GM10266 (cell line): ENCODE measurements at regions not wholly inside any gene's neighbourhood (a gene's known extent, or its start where the extent isn't known, plus 50 kb on each side); places are given as distances from the start of the nearest gene placed in this dataset.
"Not testable (repeated sequence)": the region's sequence is repeated elsewhere in the genome, so short reads cannot be mapped to it uniquely, and the experiment has no call there.

ENCODE experiments used
- DNase-seq: peaks from one replicate; pipeline ENCODE4 v3.0.0; 2012; ENCODE audit errors: extremely low spot score
- CTCF ChIP-seq: IDR thresholded peaks from 2 replicates; pipeline ENCODE4 v1.5.1; 2012; ENCODE audit warnings: mild to moderate bottlenecking, low read depth; ENCODE audit not compliant: control insufficient read depth, insufficient read depth; ENCODE audit errors: missing control alignments

- TF ChIP-seq CTCF: no peak
- DNase-seq: no peak
Observed at GRCh38 chr2:237209885-237210284, 124.2 kb downstream of the COPS8 start.

GRCh38 chr2:237210297-237210696, 124.6 kb downstream of the COPS8 start:
- no peak for DNase-seq

GRCh38 chr2:237210763-237211162, 125.1 kb downstream of the COPS8 start:
- DNase-seq: no peak
- TF ChIP-seq CTCF: no peak

More at GRCh38 chr2:237210297-237210696, 124.6 kb downstream of the COPS8 start:
- TF ChIP-seq CTCF: no peak

GRCh38 chr2:237212356-237213279, 126.9 kb downstream of the COPS8 start:
- not testable (repeated sequence) for DNase-seq

GRCh38 chr2:237213315-237214022, 127.8 kb downstream of the COPS8 start:
- no peak for DNase-seq
- no peak for TF ChIP-seq CTCF

GRCh38 chr2:237214030-237214675, 128.5 kb downstream of the COPS8 start:
- DNase-seq: no peak
- no peak for TF ChIP-seq CTCF

- no peak for TF ChIP-seq CTCF
- DNase-seq: no peak
Observed at GRCh38 chr2:237214963-237215362, 129.3 kb downstream of the COPS8 start.
